HG03460 (cell line): ENCODE measurements at regions not wholly inside any gene's neighbourhood (a gene's known extent, or its start where the extent isn't known, plus 50 kb on each side); places are given as distances from the start of the nearest gene placed in this dataset.

Source experiments
- ATAC-seq: cut with Tn5 transposase; IDR thresholded peaks from one replicate; pipeline ENCODE4 v1.9.1; 2021; ENCODE audit not compliant: unreplicated experiment

DNA sequence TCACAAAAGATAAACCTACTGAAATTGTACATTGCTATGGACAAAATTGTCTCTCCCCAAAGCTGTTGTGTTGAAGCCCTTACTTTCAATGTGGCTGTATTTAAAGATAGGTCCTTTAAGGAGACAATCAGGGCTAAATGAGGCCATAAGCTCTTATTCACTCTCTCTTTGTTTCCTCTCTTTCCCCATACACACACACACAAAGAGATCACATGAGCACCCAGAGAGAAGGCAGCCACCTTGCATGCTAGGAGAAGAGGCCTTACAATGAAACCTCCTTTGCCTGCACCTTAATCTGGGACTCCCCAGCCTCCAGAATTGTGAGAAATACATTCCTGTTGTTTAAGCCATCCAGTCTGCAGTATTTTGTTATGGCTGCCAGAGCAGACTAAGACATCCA lies 1295.6 kb upstream of the CDH6 start:
- no peak for ATAC-seq

GRCh38 chr5:29896646-29897045 lies 1296.8 kb upstream of the CDH6 start:
- no peak for ATAC-seq

GRCh38 chr5:29894668-29895067 lies 1298.8 kb upstream of the CDH6 start:
- ATAC-seq, result no peak

DNA sequence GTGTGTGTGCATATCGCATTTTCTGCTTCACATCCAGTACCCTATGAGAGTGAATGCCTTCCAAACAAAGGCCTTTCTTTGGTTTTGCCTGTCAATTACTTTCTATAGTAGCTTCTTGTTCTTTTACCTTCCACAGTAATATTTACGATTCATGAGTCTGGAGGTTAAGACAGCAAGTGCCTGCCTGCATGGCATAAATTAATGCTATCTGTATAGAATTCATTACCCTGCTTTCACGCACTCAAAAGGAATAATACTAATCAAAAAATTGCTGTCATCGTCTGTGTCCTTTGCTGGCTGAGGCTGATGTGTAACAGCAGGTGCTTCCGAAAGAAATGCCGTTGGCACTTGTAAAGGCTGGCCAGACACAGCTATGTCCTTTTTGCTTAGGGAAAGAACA lies 1304.4 kb upstream of the CDH6 start:
- ATAC-seq, result no peak

GRCh38 chr5:29885595-29885994 lies 1307.9 kb upstream of the CDH6 start:
- no peak for ATAC-seq

DNA sequence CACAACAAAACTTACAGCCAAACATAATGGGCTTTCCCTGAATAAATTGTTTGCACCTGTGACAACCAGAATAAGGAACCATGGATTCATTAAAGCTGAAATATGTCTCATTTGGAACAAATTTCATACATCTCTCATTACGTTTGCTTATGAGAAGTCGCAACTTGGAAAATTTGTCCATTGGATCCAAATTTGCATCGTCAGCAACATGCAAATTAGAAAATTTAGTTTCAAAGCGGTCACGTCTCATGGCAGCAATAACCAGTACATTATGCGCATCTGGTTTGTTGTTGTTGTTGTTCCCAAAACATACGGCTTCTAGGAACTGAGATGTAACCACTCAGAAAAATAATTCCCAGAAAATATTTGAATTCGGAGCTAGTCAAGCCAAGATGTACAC lies 1311.5 kb upstream of the CDH6 start:
- ATAC-seq, result no peak

- ATAC-seq, result no peak
Observed at GRCh38 chr5:29879401-29879800, 1314.1 kb upstream of the CDH6 start.

DNA sequence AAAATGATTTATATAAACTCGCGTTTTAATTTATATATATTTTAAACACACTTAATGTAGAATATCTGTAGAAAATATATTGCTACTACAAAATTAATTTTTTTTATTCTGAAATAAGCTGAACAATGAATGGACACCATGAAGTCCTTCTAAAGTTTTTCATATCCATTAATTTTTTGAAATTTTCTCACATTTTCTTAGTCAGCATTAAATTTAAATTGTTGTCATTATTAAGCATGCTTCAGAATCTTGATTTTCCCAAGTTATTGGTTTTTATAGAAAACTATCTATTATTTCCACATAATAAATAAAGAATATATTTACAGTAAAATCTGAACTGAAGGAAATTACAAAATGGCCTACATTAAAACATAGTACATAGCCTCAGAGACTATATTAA lies 1314.9 kb upstream of the CDH6 start:
- ATAC-seq, result no peak

GRCh38 chr5:29867155-29867554 lies 1326.3 kb upstream of the CDH6 start:
- no peak for ATAC-seq

GRCh38 chr5:29853711-29854220 lies 1339.7 kb upstream of the CDH6 start:
- ATAC-seq, result no peak

- ATAC-seq, result no peak
Observed at GRCh38 chr5:29852329-29852728, 1341.2 kb upstream of the CDH6 start.

- ATAC-seq, result no peak
Observed at GRCh38 chr5:29845206-29845605, 1348.3 kb upstream of the CDH6 start.

- ATAC-seq, result no peak
Observed at GRCh38 chr5:29833394-29833793, 1360.1 kb upstream of the CDH6 start.

DNA sequence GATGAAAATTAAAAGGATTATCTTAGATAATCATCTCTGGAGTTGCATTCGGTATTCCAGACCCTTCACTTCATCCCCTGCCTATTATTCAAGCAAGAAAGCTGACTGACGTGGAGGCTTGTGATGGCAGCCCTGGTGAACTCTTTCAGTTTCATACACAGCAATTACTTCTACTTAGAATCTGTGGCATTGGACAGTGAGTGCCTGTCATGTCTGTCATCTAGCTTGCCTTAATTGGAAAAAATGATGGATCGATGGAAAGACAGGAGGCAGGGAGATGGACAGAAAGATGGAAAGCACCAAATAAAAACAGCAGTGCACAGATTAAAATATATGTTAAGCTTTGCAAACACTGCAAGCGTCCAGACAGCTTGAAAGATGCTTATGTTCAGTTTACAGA lies 1371.0 kb upstream of the CDH6 start:
- no peak for ATAC-seq

GRCh38 chr5:29811914-29812679 lies 1381.4 kb upstream of the CDH6 start:
- no peak for ATAC-seq

DNA sequence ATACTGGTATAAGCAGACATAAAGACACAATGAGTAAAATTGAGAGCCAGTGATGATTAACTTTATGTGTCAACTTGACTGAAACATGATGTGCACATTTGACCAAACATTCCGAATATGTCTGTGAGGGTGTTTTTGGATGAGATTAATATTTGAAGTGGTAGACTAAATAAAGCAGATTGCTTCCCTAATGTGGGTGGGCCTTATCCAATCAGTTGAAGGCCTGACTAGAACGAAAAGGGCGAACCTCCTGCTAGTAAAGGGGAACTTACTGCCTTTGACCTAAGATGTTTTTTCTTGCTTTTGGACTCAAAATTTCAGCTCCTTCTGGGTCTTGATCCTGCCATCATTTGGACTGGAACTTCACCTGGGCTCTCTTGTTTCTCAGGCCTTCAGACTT lies 1387.7 kb upstream of the CDH6 start:
- no peak for ATAC-seq

GRCh38 chr5:29800752-29801151 lies 1392.7 kb upstream of the CDH6 start:
- no peak for ATAC-seq

DNA sequence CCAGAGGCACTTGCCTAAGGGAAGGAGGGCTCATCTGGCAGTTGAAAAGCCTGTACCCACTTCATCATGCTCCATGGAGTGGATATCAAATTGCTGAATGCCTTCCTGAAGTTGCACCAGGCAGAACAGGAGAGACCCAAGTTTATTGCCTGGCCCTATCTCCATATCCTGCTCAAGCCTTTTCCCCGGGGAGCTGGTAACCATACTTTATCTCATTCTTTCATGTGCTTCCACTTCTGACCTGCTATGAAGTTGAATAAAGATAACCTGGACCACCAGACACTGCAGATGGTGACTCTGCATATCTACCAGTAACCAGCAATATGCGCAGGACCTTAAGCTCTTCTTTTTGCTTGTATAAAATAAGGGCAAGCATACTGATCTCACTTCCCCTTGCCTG lies 1397.5 kb upstream of the CDH6 start:
- ATAC-seq, result no peak

DNA sequence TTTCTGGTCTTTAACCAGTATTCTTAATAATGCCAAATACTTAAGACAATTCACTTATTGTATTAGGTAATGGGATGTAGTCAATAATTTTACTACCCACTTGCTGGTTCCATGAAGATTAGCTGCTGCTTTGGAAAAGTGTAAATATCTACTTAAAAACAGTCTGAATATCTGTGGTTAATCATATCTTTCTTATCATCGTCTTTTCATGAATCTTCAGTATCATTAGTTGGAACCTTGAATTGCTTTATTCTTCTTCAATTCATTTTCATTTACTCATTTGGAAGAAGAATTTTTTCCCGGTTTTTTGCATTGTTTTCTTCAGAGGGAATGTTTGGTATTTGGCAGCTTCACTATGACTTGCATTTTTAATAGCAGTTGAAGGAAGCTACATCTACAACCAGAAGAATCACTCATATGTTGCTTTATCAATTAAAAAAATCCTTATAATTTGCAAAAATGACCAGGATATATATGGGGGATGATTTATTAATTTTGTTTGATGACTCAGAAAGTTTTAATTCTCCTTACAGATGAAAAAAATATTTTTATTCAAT lies 1398.3 kb upstream of the CDH6 start:
- ATAC-seq, result no peak

GRCh38 chr5:29794141-29794787 lies 1399.2 kb upstream of the CDH6 start:
- ATAC-seq, result no peak

- no peak for ATAC-seq
Observed at GRCh38 chr5:29790281-29790680, 1403.2 kb upstream of the CDH6 start.

- ATAC-seq, result no peak
Observed at GRCh38 chr5:29780401-29780800, 1413.1 kb upstream of the CDH6 start.
